Peyer's patch (tissue), 4 donors: ENCODE measurements at regions not wholly inside any gene's neighbourhood (a gene's known extent, or its start where the extent isn't known, plus 50 kb on each side); places are given as distances from the start of the nearest gene placed in this dataset.

Source experiments
- CTCF ChIP-seq, 6 experiments: fragments of 450-650 bp in 4 of 6; fragments of 200-600 bp in 2 of 6; sonication (generic) in 1 of 6; IDR thresholded peaks; one replicate each; pipeline ENCODE4 v1.5.1; 2017 to 2019; ENCODE audit warnings: antibody characterized with exemption in 6 of 6, mild to moderate bottlenecking in 3 of 6, moderate library complexity in 1 of 6
- POLR2A ChIP-seq, 2 donors: fragments of 450-650 bp; IDR thresholded peaks; one replicate each; pipeline ENCODE4 v1.5.1; 2017; ENCODE audit warnings: antibody characterized with exemption in 2 of 2, mild to moderate bottlenecking in 2 of 2, moderate library complexity in 2 of 2

- TF ChIP-seq CTCF (IDR thresholded peaks at IDR 0.05) (no peak), POLR2A (IDR thresholded peaks at IDR 0.05) (no peak)
Measured at GRCh38 chr3:14273901-14274611, 95.4 kb downstream of the LSM3 start.
